Epithelial cell of prostate (primary cell): ENCODE measurements at regions not wholly inside any gene's neighbourhood (a gene's known extent, or its start where the extent isn't known, plus 50 kb on each side); places are given as distances from the start of the nearest gene placed in this dataset.
"Not testable (repeated sequence)": the region's sequence is repeated elsewhere in the genome, so short reads cannot be mapped to it uniquely, and the experiment has no call there.

Source experiments
- DNase-seq: peaks from one replicate; pipeline ENCODE4 v3.0.0-alpha.2; 2011; ENCODE audit warnings: low read depth, low spot score
- H3K27ac ChIP-seq: fragments of 450-650 bp; 2 replicates; pipeline ENCODE4 v1.5.1; 2017; ENCODE audit warnings: mild to moderate bottlenecking

GRCh38 chr15:38103564-38103963, 149.1 kb upstream of the SPRED1 start:
- DNase-seq, result no peak
- H3K27ac ChIP-seq, result no peak overlapping the region

GRCh38 chr15:38111070-38111469, 141.6 kb upstream of the SPRED1 start:
- no peak for DNase-seq
- H3K27ac ChIP-seq, result no peak overlapping the region

DNA sequence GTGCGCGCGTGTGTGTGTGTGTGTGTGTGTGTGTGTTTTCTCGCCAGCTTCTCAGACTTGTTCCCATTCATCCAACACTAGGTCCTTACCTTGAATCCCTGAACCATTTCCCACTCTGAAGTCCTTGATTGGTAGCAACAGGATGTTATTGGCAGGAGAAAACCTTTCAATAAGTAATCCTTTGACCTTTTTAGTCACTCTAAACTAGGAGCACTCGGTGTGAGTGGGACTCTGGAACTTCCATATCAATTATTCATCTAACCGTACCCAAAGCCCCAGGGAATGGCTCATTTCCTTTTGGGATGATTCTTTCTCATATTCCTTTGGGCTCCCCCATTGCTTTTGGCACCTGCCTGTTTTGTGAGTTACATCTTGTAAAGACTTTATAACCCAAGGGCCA, 140.2 kb upstream of the SPRED1 start:
- no peak for DNase-seq
- no peak overlapping the region for H3K27ac ChIP-seq

DNA sequence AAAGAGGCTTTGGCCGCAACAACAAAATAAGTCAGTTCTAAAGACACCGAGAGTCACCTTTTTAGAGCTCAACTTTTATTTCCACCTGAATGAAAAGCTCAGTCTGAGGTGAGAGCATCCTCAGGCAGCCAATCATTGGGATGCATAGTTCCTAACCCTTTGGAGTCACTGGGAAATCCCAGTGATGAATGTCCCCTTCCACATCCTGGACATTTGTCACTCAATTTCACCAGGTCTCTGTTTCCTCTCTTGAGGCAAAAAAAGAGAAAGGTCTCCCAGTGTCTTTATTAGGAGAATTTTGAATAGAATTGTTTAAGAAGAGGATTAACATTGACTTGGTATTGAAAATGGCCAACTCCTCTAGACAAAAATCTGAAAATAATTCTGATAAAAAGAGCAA, 137.5 kb upstream of the SPRED1 start:
- no peak overlapping the region for H3K27ac ChIP-seq
- no peak for DNase-seq

DNA sequence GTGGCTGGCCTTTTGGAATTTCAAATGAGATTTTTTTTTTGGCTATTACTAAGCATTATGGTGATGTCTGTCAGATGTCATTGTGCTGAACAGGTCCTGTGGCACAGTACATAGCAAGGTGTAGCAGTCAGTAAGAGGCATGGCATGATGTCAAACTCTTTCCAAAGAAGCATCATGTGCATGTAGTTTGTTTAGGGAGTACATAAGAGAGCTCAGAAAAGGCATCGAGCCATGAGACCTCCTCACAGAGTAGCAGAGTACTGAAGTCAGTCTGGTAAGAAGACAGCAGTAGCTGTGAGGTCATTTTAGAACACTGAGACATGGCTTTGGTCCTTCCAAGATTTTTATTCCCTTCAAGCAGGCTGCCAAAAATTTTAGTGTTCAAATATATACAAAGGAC, 134.9 kb upstream of the SPRED1 start:
- H3K27ac ChIP-seq, result no peak overlapping the region
- no peak for DNase-seq

- not testable (repeated sequence) for DNase-seq, H3K27ac ChIP-seq
These were observed 132.8 kb upstream of the SPRED1 start for GRCh38 chr15:38119865-38120264.

GRCh38 chr15:38127306-38127771, 125.3 kb upstream of the SPRED1 start:
- no peak for DNase-seq

DNA sequence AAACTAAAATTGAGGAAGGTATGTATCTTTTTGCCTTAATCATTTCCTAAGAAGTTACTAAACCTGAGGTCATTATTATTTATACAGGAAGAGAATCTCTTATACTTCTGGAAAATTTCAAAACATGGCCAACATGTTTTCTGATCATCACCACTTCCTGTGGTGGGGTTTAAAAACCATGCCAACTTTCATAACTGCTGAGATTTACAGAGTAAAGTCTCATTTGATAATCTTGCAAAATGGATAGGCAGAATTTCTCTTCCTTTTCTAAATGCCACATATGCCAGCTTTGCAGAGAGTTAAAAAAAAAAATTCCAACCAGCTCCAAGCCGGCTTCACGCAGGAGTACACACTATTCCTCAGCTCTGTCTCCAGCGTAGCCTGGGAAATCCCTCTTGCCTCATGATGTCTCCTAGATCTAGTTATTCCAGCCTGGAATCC, 124.3 kb upstream of the SPRED1 start:
- peak overlapping the region; percentile 72 for H3K27ac ChIP-seq
- no peak for DNase-seq

More at GRCh38 chr15:38127306-38127771, 125.3 kb upstream of the SPRED1 start:
- peak overlapping the region; percentile 72 for H3K27ac ChIP-seq

DNA sequence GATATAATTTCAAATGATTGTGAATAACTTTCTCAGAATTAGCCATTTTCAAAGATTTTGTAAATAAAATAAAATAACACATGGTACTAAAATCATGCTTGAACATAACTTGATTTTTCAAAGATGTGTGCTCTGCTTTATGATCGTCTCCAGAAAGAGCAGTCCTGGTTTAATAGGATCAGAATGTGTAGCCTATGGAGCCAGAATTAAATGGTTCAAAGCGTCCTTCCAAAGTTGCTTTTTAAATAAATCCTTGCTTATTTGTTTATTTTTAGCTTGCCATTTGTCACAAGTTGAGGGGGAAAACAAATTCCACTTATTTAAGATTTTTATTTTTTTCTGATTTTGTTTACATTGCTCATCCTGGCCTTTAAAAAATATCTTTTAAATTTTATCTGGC, 123.7 kb upstream of the SPRED1 start:
- no peak for DNase-seq
- H3K27ac ChIP-seq, result peak overlapping the region; percentile 72

GRCh38 chr15:38129531-38130204, 123.0 kb upstream of the SPRED1 start:
- peak overlapping the region; percentile 72 for H3K27ac ChIP-seq
- peak; percentile 56 for DNase-seq

DNA sequence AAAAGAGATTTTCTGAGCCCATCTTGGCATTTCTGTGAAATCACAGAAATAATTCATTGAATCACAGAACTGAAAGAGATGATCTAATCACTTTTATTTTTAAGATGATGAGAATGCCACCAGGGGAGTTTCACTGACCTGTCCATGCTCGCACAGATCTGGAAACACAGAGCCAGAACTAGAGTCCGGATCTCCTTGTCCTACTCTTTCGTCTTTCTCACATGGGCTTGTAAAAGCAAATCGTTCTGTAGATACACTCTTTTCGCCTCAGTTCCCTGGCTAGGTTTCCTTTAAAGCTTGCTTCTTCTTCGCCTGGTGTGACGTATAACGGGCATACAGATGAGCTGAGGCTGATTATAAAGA, 122.5 kb upstream of the SPRED1 start:
- DNase-seq, result no peak
- H3K27ac ChIP-seq, result peak overlapping the region; percentile 72

GRCh38 chr15:38130740-38131498, 121.7 kb upstream of the SPRED1 start:
- DNase-seq, result peak; percentile 61
- H3K27ac ChIP-seq, result peak overlapping the region; percentile 72

- H3K27ac ChIP-seq, result no peak overlapping the region
- no peak for DNase-seq
These were observed 118.4 kb upstream of the SPRED1 start for GRCh38 chr15:38134252-38134651.

DNA sequence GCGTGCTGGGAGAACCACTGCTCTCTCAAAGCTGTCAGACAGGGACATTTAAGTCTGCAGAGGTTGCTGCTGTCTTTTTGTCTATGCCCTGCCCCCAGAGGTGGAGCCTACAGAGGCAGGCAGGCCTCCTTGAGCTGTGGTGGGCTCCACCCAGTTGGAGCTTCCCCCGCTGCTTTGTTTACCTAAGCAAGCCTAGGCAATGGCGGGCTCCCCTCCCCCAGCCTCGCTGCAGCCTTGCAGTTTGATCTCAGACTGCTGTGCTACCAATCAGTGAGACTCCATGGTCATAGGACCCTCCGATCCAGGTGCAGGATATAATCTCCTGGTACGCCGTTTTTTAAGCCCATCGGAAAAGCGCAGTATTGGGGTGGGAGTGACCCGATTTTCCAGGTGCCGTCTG, 110.4 kb upstream of the SPRED1 start:
- not testable (repeated sequence) for DNase-seq, H3K27ac ChIP-seq

- DNase-seq, result no peak
These were observed 107.7 kb upstream of the SPRED1 start for GRCh38 chr15:38144921-38145320.

DNA sequence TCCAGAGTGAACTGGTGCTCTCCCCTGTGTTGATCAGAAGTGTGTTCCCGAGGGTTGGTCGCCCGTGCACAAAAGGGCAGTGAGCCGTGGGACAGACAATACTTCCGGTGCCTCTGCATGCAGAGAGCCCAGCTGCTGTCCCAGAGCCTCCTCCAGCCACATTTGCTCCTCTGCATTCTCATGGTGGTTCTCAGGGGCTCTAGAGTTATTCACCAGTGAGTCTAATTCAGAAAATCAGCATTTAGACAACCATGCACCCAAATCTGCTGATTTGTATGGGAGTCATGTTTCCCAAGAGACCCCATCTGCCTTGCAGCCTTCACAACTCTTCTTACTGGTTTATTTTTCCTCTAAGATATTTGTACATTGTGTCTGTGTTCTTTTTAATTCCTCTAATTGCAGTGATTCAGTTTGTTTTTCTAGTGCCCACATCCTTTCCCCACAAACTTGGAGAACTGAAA, 107.0 kb upstream of the SPRED1 start:
- no peak overlapping the region for H3K27ac ChIP-seq
- DNase-seq, result no peak

More at GRCh38 chr15:38144921-38145320, 107.7 kb upstream of the SPRED1 start:
- H3K27ac ChIP-seq, result no peak overlapping the region

DNA sequence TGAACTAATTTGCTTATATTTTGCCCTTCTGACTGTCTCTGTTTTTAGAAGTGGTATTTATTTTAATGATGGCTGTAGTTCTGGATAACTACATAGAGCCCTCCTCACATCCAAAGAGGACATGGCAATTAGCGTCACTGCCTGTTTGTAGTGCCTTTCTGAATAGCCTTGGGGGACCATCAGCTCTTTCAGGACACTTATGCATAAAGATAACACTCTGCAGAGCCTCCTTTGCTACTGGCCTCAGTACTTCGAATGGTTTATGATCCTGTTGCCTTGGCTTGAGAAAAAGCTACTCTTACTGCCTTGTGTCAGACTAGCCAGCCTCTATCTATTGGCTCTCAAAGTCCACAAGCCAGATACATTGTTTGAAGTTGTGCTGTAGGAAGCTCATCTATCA, 105.4 kb upstream of the SPRED1 start:
- H3K27ac ChIP-seq, result no peak overlapping the region
- DNase-seq, result no peak

DNA sequence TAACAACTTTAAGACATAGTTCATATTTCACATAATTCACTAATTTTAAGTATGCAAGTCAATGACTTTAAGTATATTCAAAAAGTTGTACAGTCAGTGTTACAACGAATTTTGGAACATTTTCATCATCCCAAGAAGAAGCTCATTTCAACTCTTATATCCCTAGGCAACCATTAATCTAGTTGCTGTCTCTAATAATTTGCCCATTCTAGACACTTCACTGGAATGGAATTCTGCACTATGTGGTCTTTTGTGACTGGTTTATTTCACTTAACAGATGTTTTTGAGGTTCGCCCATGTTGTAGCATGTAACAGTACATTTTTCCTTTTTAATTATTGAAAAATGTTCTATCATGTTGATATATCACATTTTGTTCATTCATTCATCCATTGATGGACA, 104.2 kb upstream of the SPRED1 start:
- no peak for DNase-seq
- H3K27ac ChIP-seq, result no peak overlapping the region

- no peak overlapping the region for H3K27ac ChIP-seq
- DNase-seq, result no peak
These were observed 103.3 kb upstream of the SPRED1 start for GRCh38 chr15:38149315-38149714.

DNA sequence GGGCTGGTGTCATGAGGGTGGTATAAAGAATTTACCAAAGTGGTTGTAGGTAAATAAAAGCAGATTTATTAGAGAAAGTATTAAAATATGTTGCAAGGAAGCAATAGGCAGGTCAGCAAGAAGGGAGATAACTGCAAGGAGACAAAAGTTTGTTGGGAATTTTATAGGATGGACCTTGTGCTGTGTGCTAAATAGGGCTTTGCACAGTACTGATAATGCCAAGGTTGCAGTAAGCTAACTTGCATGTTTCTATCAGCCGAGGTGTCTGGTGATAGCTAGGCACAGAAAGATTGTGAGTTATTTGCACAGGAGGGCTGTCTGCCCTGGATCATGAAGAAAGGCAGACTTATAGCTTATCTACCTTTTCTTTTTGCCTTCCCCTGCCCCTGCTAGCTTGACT, 102.5 kb upstream of the SPRED1 start:
- no peak overlapping the region for H3K27ac ChIP-seq

DNA sequence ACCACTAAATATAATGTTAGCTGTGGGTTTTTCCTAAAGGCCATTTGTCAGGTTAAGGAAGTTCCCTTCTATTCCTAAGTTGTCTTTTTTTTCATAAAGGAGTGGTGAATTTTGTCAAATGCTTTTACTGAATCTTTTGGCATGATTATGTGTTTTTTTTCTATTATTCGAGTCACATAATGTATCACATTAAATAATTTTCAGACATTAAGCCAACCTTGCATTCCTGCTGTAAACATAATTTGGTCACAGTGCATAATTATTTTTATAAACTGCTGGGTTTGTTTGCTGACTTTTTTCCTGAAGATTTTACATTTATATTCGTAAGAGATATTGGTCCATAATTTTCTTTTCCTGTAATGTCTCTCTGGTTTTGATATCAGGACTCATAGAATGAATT, 101.8 kb upstream of the SPRED1 start:
- H3K27ac ChIP-seq, result no peak overlapping the region
- no peak for DNase-seq

More for the DNA sequence above, 102.5 kb upstream of the SPRED1 start:
- no peak for DNase-seq
